ENCODE measurements at regions not wholly inside any gene's neighbourhood (a gene's known extent, or its start where the extent isn't known, plus 50 kb on each side); places are given as distances from the start of the nearest gene placed in this dataset.

DNA sequence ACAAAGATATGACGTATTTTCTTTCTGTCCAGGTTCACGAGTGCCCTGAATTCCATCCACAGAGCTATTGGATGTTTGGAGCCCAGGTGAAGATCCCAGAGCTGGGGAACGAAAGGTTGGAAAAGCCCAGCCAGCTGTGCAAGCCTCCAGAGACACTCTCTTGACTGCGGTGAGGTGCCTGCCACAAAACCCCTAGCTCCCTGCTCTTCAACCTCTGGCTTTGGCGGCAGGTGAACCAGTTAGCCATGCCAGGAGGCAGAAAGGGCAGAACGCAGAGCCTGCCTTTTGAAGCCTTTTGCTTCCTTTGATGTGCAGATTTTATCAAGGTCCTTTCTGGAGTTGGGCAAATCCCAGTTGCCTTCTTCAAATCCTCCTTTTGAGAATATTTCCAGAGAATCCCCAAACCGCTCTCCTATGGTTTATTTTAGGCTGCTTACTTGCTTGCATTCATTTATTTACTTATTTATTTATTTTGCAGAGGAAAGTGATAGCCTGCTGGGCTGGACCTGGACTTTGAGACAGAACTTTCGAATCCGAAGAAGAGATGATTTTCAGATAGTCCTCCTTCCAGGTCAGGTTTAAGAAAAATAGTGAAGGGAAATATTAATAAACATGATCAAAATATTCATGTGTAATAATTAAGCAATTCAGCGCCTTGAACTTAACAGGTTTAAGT, 411.2 kb upstream of the TBX3 start:
- no peak for DNase-seq
- no peaks in the 10 kb centered on the region for H3K79me2 ChIP-seq (ENCODE audit: low read length)
- no peaks in the 10 kb centered on the region for H3K4me1 ChIP-seq (ENCODE audit: insufficient read depth, low read length)
- CTCF ChIA-PET = no interaction called here
- no peak overlapping the region for H3K4me3 ChIP-seq (ENCODE audit: low read length)
- no peak for TF ChIP-seq CTCF (conservative IDR thresholded peaks at IDR 0.05; ENCODE audit: low read depth, low read length)
- no peaks in the 10 kb centered on the region for H3F3A ChIP-seq (ENCODE audit: low read length, unreplicated experiment)
- H3K9me3 ChIP-seq (ENCODE audit: low read length) = no peaks in the 10 kb centered on the region
- H3K9me2 ChIP-seq (replicated peaks; ENCODE audit: low read length) = no peaks in the 10 kb centered on the region
- H3K4me2 ChIP-seq (ENCODE audit: low read length) = no peak overlapping the region
- H3K9ac ChIP-seq (ENCODE audit: low read length) = no peak overlapping the region
- no peak overlapping the region for H2AFZ ChIP-seq (ENCODE audit: low read length)
- H3K27ac ChIP-seq (ENCODE audit: low read length) = no peak overlapping the region
- intact Hi-C loops (cut with micrococcal nuclease) = no loop called here
- no peaks in the 10 kb centered on the region for H4K20me1 ChIP-seq (ENCODE audit: low read length)
- no peaks in the 10 kb centered on the region for H3K36me3 ChIP-seq (ENCODE audit: low read depth, low read length)
- POLR2A ChIA-PET (ENCODE audit: unreplicated experiment) = no interaction called here
- H3K27me3 ChIP-seq (ENCODE audit: low read length) = no peaks in the 10 kb centered on the region
- BruUV-seq (replicated peaks) = no TSS peak
- ATAC-seq = no peak

DNA sequence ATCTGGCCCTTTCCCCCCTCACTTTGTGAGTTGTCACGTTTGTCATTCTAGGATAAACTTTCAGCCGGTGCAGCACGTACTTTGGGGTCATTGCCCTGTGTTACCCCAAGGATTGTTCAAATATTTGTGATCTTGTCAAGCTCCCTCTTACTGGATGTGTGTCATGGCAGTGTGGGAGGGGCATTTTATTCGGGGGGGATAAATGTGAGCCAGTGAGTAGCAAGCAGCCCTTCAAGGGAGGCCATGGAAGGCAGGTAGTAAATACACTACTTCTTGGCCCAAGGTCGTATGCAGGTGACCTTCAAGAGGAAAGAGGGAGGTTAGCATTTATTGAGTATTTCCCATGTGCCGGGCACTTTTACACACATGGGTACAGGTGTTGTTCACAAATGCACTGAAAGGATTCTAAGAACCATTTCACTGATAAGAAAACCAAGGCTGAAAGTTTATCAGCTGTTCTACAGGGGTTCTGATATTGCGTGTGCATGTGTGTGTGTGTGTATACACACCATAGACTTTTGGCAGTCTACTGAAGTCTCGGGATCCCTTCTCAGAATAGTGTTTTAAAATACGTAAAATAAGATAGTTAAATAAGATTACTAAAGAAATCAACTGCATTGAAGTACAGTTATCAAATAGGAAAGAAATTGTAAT, 410.3 kb upstream of the TBX3 start:
- no peak for ATAC-seq
- TF ChIP-seq EZH2phosphoT487 (IDR thresholded peaks at IDR 0.05; ENCODE audit: borderline replicate concordance, low read length) = no peak
- no peak for TF ChIP-seq CTCF (conservative IDR thresholded peaks at IDR 0.05; ENCODE audit: low read depth, low read length)
- TF ChIP-seq EZH2 (IDR thresholded peaks at IDR 0.05; ENCODE audit: low read length, unreplicated experiment) = no peak
- Histone ChIP-seq H3K4me3 (ENCODE audit: low read length) (no peak overlapping the region), H4K20me1 (ENCODE audit: low read length) (no peaks in the 10 kb centered on the region), H3K36me3 (ENCODE audit: low read depth, low read length) (no peaks in the 10 kb centered on the region), H3K9me2 (replicated peaks; ENCODE audit: low read length) (no peaks in the 10 kb centered on the region), H3K4me1 (ENCODE audit: insufficient read depth, low read length) (no peaks in the 10 kb centered on the region), H3K27me3 (ENCODE audit: low read length) (no peaks in the 10 kb centered on the region), H3K4me2 (ENCODE audit: low read length) (no peak overlapping the region), H3K9ac (ENCODE audit: low read length) (no peak overlapping the region), H2AFZ (ENCODE audit: low read length) (no peak overlapping the region), H3F3A (ENCODE audit: low read length, unreplicated experiment) (no peaks in the 10 kb centered on the region), H3K27ac (ENCODE audit: low read length) (no peak overlapping the region), H3K9me3 (ENCODE audit: low read length) (no peaks in the 10 kb centered on the region), H3K79me2 (ENCODE audit: low read length) (no peaks in the 10 kb centered on the region)
- intact Hi-C loops (cut with micrococcal nuclease) = no loop called here
- BruUV-seq (replicated peaks) = no TSS peak
- ChIA-PET CTCF (no interaction called here), POLR2A (ENCODE audit: unreplicated experiment) (no interaction called here)
- DNase-seq = no peak

DNA sequence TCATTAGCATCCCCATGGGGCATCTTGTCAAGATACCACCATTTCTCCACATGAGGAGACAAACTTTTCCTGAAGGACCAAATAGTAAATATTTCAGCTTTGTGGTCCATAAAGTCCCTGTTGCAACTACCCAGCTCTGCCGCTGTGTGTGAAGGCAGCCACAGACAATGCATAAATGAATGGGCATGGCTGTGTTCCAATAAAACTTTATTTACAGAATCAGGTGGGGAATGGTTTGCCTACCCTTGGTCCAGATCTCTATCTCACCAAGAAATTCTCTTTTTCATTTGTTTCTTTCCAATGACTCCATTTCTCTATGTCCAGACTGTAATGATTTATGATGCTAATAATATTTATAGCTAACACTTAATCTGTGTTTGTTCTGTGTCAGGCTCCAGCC, 409.3 kb upstream of the TBX3 start:
- Histone ChIP-seq H3K4me3 (ENCODE audit: low read length) (no peak overlapping the region), H4K20me1 (ENCODE audit: low read length) (no peaks in the 10 kb centered on the region), H2AFZ (ENCODE audit: low read length) (no peak overlapping the region), H3K9ac (ENCODE audit: low read length) (no peak overlapping the region), H3K4me2 (ENCODE audit: low read length) (no peak overlapping the region), H3F3A (ENCODE audit: low read length, unreplicated experiment) (no peaks in the 10 kb centered on the region), H3K27ac (ENCODE audit: low read length) (no peak overlapping the region), H3K27me3 (ENCODE audit: low read length) (no peaks in the 10 kb centered on the region), H3K79me2 (ENCODE audit: low read length) (no peaks in the 10 kb centered on the region), H3K9me2 (replicated peaks; ENCODE audit: low read length) (no peaks in the 10 kb centered on the region), H3K9me3 (ENCODE audit: low read length) (no peaks in the 10 kb centered on the region), H3K36me3 (ENCODE audit: low read depth, low read length) (no peaks in the 10 kb centered on the region), H3K4me1 (ENCODE audit: insufficient read depth, low read length) (no peaks in the 10 kb centered on the region)
- CTCF ChIA-PET = no interaction called here
- DNase-seq (no peak), ATAC-seq (no peak)
- no TSS peak for BruUV-seq (replicated peaks)
- TF ChIP-seq EZH2phosphoT487 (IDR thresholded peaks at IDR 0.05; ENCODE audit: borderline replicate concordance, low read length) (no peak), CTCF (conservative IDR thresholded peaks at IDR 0.05; ENCODE audit: low read depth, low read length) (no peak), EZH2 (IDR thresholded peaks at IDR 0.05; ENCODE audit: low read length, unreplicated experiment) (no peak)
- POLR2A ChIA-PET (ENCODE audit: unreplicated experiment) = no interaction called here
- intact Hi-C loops (cut with micrococcal nuclease) = no loop called here
